ENCODE measurements at regions not wholly inside any gene's neighbourhood (a gene's known extent, or its start where the extent isn't known, plus 50 kb on each side); places are given as distances from the start of the nearest gene placed in this dataset.

DNA sequence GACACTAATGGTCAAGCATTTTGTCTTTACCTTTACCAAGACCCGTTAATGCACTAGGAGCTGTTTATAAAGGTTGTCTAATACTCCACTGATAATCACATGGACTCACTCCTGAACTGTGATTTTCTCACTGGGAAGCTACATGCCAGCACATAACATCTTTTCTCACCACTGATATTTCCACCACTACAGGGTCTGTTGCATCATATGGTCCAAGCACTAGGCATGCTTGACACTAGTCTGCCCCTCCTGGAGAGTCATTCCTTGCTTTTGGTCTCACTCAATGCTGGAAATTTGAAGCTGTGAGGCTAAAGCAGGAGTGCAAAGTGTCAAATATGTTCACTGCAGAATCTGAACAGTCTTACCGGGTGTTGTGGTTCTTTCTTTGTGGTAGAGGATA lies 1576.8 kb downstream of the CDH8 start:
- 21% methylated on average over 2 of the region's 2 CpGs for WGBS (ENCODE audit: missing lambda C conversion rate)
- H3K9me3 ChIP-seq, result no peaks in the 10 kb centered on the region; the same call in 2 of the 3 replicates
- FAIRE-seq, result no peak
- H3K4me3 ChIP-seq, result no peak overlapping the region
- no peak for ATAC-seq
- TF ChIP-seq ESRRA (IDR thresholded peaks at IDR 0.05; ENCODE audit: borderline replicate concordance, low read length) (no peak), KDM1A (IDR thresholded peaks at IDR 0.05; ENCODE audit: low read depth) (no peak), RFX5 (IDR thresholded peaks at IDR 0.05) (no peak), GATA3 (IDR thresholded peaks at IDR 0.05; ENCODE audit: borderline replicate concordance) (no peak), HDAC2 (IDR thresholded peaks at IDR 0.05) (no peak), FOSL2 (IDR thresholded peaks at IDR 0.05) (no peak), FOSL2 (CRISPR knock-in tag; IDR thresholded peaks at IDR 0.05) (no peak), SREBF2 (IDR thresholded peaks at IDR 0.05) (no peak), MAFK (IDR thresholded peaks at IDR 0.05; ENCODE audit: partially characterized antibody) (no peak), JUNB (IDR thresholded peaks at IDR 0.05) (no peak)
- TF ChIP-seq, protein P1, sequence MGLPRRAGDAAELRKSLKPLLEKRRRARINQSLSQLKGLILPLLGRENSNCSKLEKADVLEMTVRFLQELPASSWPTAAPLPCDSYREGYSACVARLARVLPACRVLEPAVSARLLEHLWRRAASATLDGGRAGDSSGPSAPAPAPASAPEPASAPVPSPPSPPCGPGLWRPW (IDR thresholded peaks at IDR 0.05), result no peak
- TF ChIP-seq, protein P2, sequence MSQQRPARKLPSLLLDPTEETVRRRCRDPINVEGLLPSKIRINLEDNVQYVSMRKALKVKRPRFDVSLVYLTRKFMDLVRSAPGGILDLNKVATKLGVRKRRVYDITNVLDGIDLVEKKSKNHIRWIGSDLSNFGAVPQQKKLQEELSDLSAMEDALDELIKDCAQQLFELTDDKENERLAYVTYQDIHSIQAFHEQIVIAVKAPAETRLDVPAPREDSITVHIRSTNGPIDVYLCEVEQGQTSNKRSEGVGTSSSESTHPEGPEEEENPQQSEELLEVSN (IDR thresholded peaks at IDR 0.05; ENCODE audit: borderline replicate concordance, low read depth), result no peak
- H3K4me1 ChIP-seq, result no peaks in the 10 kb centered on the region
- POLR2A ChIA-PET, result no interaction called here
- H3K27ac ChIP-seq, result no peak overlapping the region
- DNase-seq (ENCODE audit: low read depth in 1 of 2, low spot score in 1 of 2), result no peak
- no peak overlapping the region for H3K4me2 ChIP-seq
- CTCF ChIA-PET, result interaction anchor here (0.6 kb wide), 1 partner anchor 1018 kb away, joined by 5 read pairs; no protein-coding TSS in a partner anchor

DNA sequence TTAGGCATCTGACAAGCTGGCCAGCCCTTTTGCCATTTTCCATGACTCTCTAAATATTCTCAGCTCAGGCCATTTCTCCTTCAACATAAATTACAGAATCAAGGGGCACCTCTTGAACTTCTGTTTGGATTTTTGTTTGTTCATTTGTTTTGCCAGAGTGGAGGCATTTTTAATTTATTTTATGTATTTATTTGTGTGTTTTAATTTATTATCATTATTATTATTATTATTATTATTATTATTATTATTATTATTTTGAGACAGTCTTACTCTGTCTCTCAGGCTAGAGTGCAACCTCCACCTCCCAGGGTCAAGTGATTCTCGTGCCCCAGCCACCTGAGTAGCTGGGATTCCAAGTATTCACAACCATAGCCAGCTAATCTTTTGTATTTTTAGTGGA lies 1578.0 kb downstream of the CDH8 start:
- POLR2A ChIA-PET, result no interaction called here
- Histone ChIP-seq H3K4me3 (no peak overlapping the region), H3K4me2 (no peak overlapping the region), H3K27ac (no peak overlapping the region), H3K4me1 (no peaks in the 10 kb centered on the region), H3K9me3 (no peaks in the 10 kb centered on the region; the same call in 2 of the 3 replicates)
- DNase-seq (ENCODE audit: low read depth in 1 of 2, low spot score in 1 of 2) (no peak), ATAC-seq (no peak), FAIRE-seq (no peak)
- TF ChIP-seq, protein P3, sequence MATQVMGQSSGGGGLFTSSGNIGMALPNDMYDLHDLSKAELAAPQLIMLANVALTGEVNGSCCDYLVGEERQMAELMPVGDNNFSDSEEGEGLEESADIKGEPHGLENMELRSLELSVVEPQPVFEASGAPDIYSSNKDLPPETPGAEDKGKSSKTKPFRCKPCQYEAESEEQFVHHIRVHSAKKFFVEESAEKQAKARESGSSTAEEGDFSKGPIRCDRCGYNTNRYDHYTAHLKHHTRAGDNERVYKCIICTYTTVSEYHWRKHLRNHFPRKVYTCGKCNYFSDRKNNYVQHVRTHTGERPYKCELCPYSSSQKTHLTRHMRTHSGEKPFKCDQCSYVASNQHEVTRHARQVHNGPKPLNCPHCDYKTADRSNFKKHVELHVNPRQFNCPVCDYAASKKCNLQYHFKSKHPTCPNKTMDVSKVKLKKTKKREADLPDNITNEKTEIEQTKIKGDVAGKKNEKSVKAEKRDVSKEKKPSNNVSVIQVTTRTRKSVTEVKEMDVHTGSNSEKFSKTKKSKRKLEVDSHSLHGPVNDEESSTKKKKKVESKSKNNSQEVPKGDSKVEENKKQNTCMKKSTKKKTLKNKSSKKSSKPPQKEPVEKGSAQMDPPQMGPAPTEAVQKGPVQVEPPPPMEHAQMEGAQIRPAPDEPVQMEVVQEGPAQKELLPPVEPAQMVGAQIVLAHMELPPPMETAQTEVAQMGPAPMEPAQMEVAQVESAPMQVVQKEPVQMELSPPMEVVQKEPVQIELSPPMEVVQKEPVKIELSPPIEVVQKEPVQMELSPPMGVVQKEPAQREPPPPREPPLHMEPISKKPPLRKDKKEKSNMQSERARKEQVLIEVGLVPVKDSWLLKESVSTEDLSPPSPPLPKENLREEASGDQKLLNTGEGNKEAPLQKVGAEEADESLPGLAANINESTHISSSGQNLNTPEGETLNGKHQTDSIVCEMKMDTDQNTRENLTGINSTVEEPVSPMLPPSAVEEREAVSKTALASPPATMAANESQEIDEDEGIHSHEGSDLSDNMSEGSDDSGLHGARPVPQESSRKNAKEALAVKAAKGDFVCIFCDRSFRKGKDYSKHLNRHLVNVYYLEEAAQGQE (IDR thresholded peaks at IDR 0.05), result no peak
- TF ChIP-seq CHD2 (IDR thresholded peaks at IDR 0.05; ENCODE audit: low read length, partially characterized antibody), result no peak
- TF ChIP-seq RAD21 (conservative IDR thresholded peaks at IDR 0.05 in 1 of 2, IDR thresholded peaks at IDR 0.05 in 1 of 2), result no peak
- TF ChIP-seq CBX8 (IDR thresholded peaks at IDR 0.05), result no peak
- TF ChIP-seq, protein P4, sequence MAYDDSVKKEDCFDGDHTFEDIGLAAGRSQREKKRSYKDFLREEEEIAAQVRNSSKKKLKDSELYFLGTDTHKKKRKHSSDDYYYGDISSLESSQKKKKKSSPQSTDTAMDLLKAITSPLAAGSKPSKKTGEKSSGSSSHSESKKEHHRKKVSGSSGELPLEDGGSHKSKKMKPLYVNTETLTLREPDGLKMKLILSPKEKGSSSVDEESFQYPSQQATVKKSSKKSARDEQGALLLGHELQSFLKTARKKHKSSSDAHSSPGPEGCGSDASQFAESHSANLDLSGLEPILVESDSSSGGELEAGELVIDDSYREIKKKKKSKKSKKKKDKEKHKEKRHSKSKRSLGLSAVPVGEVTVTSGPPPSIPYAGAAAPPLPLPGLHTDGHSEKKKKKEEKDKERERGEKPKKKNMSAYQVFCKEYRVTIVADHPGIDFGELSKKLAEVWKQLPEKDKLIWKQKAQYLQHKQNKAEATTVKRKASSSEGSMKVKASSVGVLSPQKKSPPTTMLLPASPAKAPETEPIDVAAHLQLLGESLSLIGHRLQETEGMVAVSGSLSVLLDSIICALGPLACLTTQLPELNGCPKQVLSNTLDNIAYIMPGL (CRISPR knock-in tag; IDR thresholded peaks at IDR 0.05; ENCODE audit: borderline replicate concordance), result no peak
- TF ChIP-seq, protein P5, sequence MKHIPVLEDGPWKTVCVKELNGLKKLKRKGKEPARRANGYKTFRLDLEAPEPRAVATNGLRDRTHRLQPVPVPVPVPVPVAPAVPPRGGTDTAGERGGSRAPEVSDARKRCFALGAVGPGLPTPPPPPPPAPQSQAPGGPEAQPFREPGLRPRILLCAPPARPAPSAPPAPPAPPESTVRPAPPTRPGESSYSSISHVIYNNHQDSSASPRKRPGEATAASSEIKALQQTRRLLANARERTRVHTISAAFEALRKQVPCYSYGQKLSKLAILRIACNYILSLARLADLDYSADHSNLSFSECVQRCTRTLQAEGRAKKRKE (CRISPR knock-in tag; IDR thresholded peaks at IDR 0.05; ENCODE audit: low read depth), result no peak
- no peak for TF ChIP-seq JUN (IDR thresholded peaks at IDR 0.05)
- TF ChIP-seq NR3C1 (IDR thresholded peaks at IDR 0.05), result no peak
- TF ChIP-seq NPAS2 (CRISPR knock-in tag; IDR thresholded peaks at IDR 0.05; ENCODE audit: borderline replicate concordance), result no peak
- TF ChIP-seq NFE2L2 (conservative IDR thresholded peaks at IDR 0.05; ENCODE audit: low read length), result no peak
- TF ChIP-seq PHF8 (IDR thresholded peaks at IDR 0.05; ENCODE audit: borderline replicate concordance, low read depth), result no peak
- no peak for TF ChIP-seq KDM5A (IDR thresholded peaks at IDR 0.05)
- TF ChIP-seq ESRRA (IDR thresholded peaks at IDR 0.05; ENCODE audit: borderline replicate concordance, low read length), result no peak
- TF ChIP-seq CHD4 (IDR thresholded peaks at IDR 0.05; ENCODE audit: borderline replicate concordance), result no peak
- CTCF ChIA-PET, result interaction anchor here (1.0 kb wide), 1 partner anchor 21 kb away, joined by 3 read pairs; no protein-coding TSS in a partner anchor
- WGBS (ENCODE audit: missing lambda C conversion rate), result 0% methylated on average over 1 of the region's 1 CpG
